ENCODE measurements at regions not wholly inside any gene's neighbourhood (a gene's known extent, or its start where the extent isn't known, plus 50 kb on each side); places are given as distances from the start of the nearest gene placed in this dataset.

DNA sequence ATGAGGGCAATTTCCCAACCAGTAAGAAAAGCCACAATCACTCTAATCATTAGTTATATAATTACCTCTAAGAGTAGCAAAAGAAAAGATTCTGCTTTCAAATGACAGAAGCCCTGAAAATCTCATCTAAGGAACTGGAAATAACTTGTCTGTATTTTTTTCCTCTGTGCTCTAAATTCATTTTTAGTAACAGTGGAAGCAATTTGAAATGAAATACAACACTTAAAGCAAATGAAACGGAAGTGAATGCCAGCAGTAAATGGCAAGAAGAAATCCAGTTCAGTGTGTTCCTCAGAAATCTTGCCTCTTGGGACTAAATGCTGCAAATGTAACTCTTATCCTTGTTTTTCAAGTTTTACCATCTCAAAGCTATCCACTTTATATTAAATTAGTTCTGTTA is 294.9 kb downstream of the TAF11L14 start (continued):
- TF ChIP-seq, protein P1, sequence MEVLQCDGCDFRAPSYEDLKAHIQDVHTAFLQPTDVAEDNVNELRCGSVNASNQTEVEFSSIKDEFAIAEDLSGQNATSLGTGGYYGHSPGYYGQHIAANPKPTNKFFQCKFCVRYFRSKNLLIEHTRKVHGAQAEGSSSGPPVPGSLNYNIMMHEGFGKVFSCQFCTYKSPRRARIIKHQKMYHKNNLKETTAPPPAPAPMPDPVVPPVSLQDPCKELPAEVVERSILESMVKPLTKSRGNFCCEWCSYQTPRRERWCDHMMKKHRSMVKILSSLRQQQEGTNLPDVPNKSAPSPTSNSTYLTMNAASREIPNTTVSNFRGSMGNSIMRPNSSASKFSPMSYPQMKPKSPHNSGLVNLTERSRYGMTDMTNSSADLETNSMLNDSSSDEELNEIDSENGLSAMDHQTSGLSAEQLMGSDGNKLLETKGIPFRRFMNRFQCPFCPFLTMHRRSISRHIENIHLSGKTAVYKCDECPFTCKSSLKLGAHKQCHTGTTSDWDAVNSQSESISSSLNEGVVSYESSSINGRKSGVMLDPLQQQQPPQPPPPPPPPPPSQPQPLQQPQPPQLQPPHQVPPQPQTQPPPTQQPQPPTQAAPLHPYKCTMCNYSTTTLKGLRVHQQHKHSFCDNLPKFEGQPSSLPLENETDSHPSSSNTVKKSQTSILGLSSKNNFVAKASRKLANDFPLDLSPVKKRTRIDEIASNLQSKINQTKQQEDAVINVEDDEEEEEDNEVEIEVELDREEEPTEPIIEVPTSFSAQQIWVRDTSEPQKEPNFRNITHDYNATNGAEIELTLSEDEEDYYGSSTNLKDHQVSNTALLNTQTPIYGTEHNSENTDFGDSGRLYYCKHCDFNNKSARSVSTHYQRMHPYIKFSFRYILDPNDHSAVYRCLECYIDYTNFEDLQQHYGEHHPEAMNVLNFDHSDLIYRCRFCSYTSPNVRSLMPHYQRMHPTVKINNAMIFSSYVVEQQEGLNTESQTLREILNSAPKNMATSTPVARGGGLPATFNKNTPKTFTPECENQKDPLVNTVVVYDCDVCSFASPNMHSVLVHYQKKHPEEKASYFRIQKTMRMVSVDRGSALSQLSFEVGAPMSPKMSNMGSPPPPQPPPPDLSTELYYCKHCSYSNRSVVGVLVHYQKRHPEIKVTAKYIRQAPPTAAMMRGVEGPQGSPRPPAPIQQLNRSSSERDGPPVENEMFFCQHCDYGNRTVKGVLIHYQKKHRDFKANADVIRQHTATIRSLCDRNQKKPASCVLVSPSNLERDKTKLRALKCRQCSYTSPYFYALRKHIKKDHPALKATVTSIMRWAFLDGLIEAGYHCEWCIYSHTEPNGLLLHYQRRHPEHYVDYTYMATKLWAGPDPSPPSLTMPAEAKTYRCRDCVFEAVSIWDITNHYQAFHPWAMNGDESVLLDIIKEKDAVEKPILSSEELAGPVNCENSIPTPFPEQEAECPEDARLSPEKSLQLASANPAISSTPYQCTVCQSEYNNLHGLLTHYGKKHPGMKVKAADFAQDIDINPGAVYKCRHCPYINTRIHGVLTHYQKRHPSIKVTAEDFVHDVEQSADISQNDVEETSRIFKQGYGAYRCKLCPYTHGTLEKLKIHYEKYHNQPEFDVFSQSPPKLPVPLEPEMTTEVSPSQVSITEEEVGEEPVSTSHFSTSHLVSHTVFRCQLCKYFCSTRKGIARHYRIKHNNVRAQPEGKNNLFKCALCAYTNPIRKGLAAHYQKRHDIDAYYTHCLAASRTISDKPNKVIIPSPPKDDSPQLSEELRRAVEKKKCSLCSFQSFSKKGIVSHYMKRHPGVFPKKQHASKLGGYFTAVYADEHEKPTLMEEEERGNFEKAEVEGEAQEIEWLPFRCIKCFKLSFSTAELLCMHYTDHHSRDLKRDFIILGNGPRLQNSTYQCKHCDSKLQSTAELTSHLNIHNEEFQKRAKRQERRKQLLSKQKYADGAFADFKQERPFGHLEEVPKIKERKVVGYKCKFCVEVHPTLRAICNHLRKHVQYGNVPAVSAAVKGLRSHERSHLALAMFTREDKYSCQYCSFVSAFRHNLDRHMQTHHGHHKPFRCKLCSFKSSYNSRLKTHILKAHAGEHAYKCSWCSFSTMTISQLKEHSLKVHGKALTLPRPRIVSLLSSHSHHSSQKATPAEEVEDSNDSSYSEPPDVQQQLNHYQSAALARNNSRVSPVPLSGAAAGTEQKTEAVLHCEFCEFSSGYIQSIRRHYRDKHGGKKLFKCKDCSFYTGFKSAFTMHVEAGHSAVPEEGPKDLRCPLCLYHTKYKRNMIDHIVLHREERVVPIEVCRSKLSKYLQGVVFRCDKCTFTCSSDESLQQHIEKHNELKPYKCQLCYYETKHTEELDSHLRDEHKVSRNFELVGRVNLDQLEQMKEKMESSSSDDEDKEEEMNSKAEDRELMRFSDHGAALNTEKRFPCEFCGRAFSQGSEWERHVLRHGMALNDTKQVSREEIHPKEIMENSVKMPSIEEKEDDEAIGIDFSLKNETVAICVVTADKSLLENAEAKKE (CRISPR knock-in tag; IDR thresholded peaks at IDR 0.05), result no peak

DNA sequence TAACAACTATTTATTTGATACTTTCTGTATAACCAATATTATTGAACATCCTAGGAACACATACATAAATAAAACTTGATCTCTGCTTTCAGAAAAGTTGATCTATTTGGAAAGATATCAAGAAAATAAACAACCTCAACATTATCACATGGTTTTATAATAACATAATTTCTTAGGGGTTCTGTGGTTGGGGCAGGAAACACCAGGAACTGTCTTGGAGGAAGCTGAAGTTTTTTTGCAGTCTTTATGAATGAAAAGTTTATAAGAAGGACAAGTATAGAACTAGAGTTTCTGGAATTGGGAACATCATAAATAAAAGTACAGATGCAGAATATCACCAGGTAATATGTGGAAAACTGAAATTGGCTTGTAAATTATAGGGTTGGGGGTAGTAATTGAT is 296.1 kb downstream of the TAF11L14 start:
- Histone ChIP-seq H3K27me3 (ENCODE audit: insufficient read depth) (no peaks in the 10 kb centered on the region), H3K36me3 (ENCODE audit: insufficient read depth) (no peaks in the 10 kb centered on the region), H3K4me3 (no peak overlapping the region), H2AFZ (no peak overlapping the region), H3K4me2 (no peak overlapping the region), H3K79me2 (replicated peaks; ENCODE audit: insufficient read depth) (no peaks in the 10 kb centered on the region), H3K4me1 (ENCODE audit: insufficient read depth) (no peaks in the 10 kb centered on the region), H4K20me1 (replicated peaks; ENCODE audit: insufficient read depth) (no peaks in the 10 kb centered on the region), H3F3A (replicated peaks; ENCODE audit: low read depth) (no peaks in the 10 kb centered on the region), H3K27ac (ENCODE audit: low read depth) (no peak overlapping the region), H3K9me2 (ENCODE audit: insufficient read depth) (no peaks in the 10 kb centered on the region)
- Mint-ChIP-seq H3K36me3 (ENCODE audit: low read depth) (no peaks in the 10 kb centered on the region; the same call in 2 of the 3 replicates), H3K4me3 (no peak overlapping the region), H3K27me3 (ENCODE audit: insufficient read depth, low read depth, poor library complexity) (peaks cover 2% of the 10 kb centered on the region), H3K27ac (no peak overlapping the region), H3K9me3 (peaks cover 5% of the 10 kb centered on the region; the same call in 2 of the 3 replicates), H3K4me1 (no peaks in the 10 kb centered on the region)
- ATAC-seq (no peak), DNase-seq (ENCODE audit: low spot score) (no peak)
- no peak for TF ChIP-seq POLR2AphosphoS5 (IDR thresholded peaks at IDR 0.05; ENCODE audit: low read depth)
- TF ChIP-seq ZNF114 (CRISPR knock-in tag; IDR thresholded peaks at IDR 0.05), result no peak
- no peak for TF ChIP-seq NANOG (IDR thresholded peaks at IDR 0.05; ENCODE audit: borderline replicate concordance)
- TF ChIP-seq EZH2 (IDR thresholded peaks at IDR 0.05; ENCODE audit: low read depth, unreplicated experiment), result no peak
- TF ChIP-seq, protein P2, sequence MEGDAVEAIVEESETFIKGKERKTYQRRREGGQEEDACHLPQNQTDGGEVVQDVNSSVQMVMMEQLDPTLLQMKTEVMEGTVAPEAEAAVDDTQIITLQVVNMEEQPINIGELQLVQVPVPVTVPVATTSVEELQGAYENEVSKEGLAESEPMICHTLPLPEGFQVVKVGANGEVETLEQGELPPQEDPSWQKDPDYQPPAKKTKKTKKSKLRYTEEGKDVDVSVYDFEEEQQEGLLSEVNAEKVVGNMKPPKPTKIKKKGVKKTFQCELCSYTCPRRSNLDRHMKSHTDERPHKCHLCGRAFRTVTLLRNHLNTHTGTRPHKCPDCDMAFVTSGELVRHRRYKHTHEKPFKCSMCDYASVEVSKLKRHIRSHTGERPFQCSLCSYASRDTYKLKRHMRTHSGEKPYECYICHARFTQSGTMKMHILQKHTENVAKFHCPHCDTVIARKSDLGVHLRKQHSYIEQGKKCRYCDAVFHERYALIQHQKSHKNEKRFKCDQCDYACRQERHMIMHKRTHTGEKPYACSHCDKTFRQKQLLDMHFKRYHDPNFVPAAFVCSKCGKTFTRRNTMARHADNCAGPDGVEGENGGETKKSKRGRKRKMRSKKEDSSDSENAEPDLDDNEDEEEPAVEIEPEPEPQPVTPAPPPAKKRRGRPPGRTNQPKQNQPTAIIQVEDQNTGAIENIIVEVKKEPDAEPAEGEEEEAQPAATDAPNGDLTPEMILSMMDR (conservative IDR thresholded peaks at IDR 0.05; ENCODE audit: low read depth in 2 of 2), result no peak
- TF ChIP-seq JUNB (IDR thresholded peaks at IDR 0.05; ENCODE audit: unreplicated experiment), result no peak
- TF ChIP-seq, protein P1 (CRISPR knock-in tag; IDR thresholded peaks at IDR 0.05), result no peak
- TF ChIP-seq EZH2phosphoT487 (IDR thresholded peaks at IDR 0.05; ENCODE audit: unreplicated experiment), result no peak
- no peak for TF ChIP-seq ZNF331 (CRISPR knock-in tag; IDR thresholded peaks at IDR 0.05; ENCODE audit: low read depth)
